ENCODE measurements at regions not wholly inside any gene's neighbourhood (a gene's known extent, or its start where the extent isn't known, plus 50 kb on each side); places are given as distances from the start of the nearest gene placed in this dataset.

GRCh38 chr6:66054967-66055366 is 347.9 kb upstream of the EYS start:
- Histone ChIP-seq H3K27me3 (ENCODE audit: control insufficient read depth in 1 of 2, insufficient read depth in 2 of 2, low read length in 2 of 2) (no peaks in the 10 kb centered on the region), H3K36me3 (ENCODE audit: control insufficient read depth in 2 of 2, insufficient read depth in 2 of 2, low read length in 1 of 2) (no peaks in the 10 kb centered on the region), H3K4me3 (ENCODE audit: low read depth in 1 of 2, low read length in 2 of 2) (no peak overlapping the region), H3K4me1 (ENCODE audit: control insufficient read depth in 2 of 2, insufficient read depth in 2 of 2, low read length in 1 of 2) (no peaks in the 10 kb centered on the region), H3K9me3 (ENCODE audit: control insufficient read depth in 2 of 2, insufficient read depth in 1 of 2, low read depth in 1 of 2, low read length in 1 of 2) (no peaks in the 10 kb centered on the region), H3K27ac (ENCODE audit: low read depth in 2 of 2, low read length in 1 of 2) (no peak overlapping the region)
- WGBS, 2 donors = 74 to 75% methylated on average over 2 of the region's 2 CpGs

GRCh38 chr6:66051812-66052211 is 344.8 kb upstream of the EYS start:
- Histone ChIP-seq H3K27me3 (ENCODE audit: control insufficient read depth in 1 of 2, insufficient read depth in 2 of 2, low read length in 2 of 2) (no peaks in the 10 kb centered on the region), H3K27ac (ENCODE audit: low read depth in 2 of 2, low read length in 1 of 2) (no peak overlapping the region), H3K4me3 (ENCODE audit: low read depth in 1 of 2, low read length in 2 of 2) (no peak overlapping the region), H3K36me3 (ENCODE audit: control insufficient read depth in 2 of 2, insufficient read depth in 2 of 2, low read length in 1 of 2) (no peaks in the 10 kb centered on the region), H3K9me3 (ENCODE audit: control insufficient read depth in 2 of 2, insufficient read depth in 1 of 2, low read depth in 1 of 2, low read length in 1 of 2) (no peaks in the 10 kb centered on the region), H3K4me1 (ENCODE audit: control insufficient read depth in 2 of 2, insufficient read depth in 2 of 2, low read length in 1 of 2) (no peaks in the 10 kb centered on the region)
- 72 to 79% methylated on average over 5 of the region's 5 CpGs for whole genome bisulfite sequencing, 2 donors

- WGBS, 2 donors = 79% methylated on average over 3 of the region's 3 CpGs
- H3K36me3 ChIP-seq (ENCODE audit: control insufficient read depth in 2 of 2, insufficient read depth in 2 of 2, low read length in 1 of 2) = no peaks in the 10 kb centered on the region
Measured at GRCh38 chr6:66048684-66049474, 341.9 kb upstream of the EYS start.

DNA sequence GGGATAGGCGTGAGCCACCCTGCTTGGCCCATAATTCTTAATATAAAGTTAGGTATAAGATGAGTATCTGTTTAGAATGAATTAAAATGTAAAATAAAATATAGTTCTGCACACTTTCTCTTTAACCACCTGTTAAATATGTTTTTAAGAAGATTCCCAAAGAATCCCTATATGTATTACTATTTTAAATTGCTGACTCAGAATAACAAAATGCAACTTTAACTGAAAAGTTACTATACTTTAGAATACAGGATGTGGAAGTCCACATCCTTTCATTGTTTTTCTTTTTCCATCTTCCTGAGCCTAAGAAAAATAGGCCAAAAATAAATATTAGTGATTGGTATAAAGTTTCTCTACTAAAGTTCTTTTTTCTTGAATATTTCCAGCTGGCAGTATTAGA is 325.6 kb upstream of the EYS start:
- no peaks in the 10 kb centered on the region for H3K4me1 ChIP-seq (ENCODE audit: control insufficient read depth in 2 of 2, insufficient read depth in 2 of 2, low read length in 1 of 2)
- no peaks in the 10 kb centered on the region for H3K36me3 ChIP-seq (ENCODE audit: control insufficient read depth in 2 of 2, insufficient read depth in 2 of 2, low read length in 1 of 2)
- 68 to 72% methylated on average over 1 of the region's 1 CpG for WGBS, 2 donors
- H3K27ac ChIP-seq (ENCODE audit: low read depth in 2 of 2, low read length in 1 of 2) = no peak overlapping the region
- H3K9me3 ChIP-seq (ENCODE audit: control insufficient read depth in 2 of 2, insufficient read depth in 1 of 2, low read depth in 1 of 2, low read length in 1 of 2) = no peaks in the 10 kb centered on the region
- no peak overlapping the region for H3K4me3 ChIP-seq (ENCODE audit: low read depth in 1 of 2, low read length in 2 of 2)
- no peaks in the 10 kb centered on the region for H3K27me3 ChIP-seq (ENCODE audit: control insufficient read depth in 1 of 2, insufficient read depth in 2 of 2, low read length in 2 of 2)

More at GRCh38 chr6:66048684-66049474, 341.9 kb upstream of the EYS start:
- Histone ChIP-seq H3K4me1 (ENCODE audit: control insufficient read depth in 2 of 2, insufficient read depth in 2 of 2, low read length in 1 of 2) (no peaks in the 10 kb centered on the region), H3K9me3 (ENCODE audit: control insufficient read depth in 2 of 2, insufficient read depth in 1 of 2, low read depth in 1 of 2, low read length in 1 of 2) (peaks cover 0 to 6% of the 10 kb centered on the region in 2 donors), H3K4me3 (ENCODE audit: low read depth in 1 of 2, low read length in 2 of 2) (no peak overlapping the region), H3K27ac (ENCODE audit: low read depth in 2 of 2, low read length in 1 of 2) (no peak overlapping the region), H3K27me3 (ENCODE audit: control insufficient read depth in 1 of 2, insufficient read depth in 2 of 2, low read length in 2 of 2) (no peaks in the 10 kb centered on the region)

DNA sequence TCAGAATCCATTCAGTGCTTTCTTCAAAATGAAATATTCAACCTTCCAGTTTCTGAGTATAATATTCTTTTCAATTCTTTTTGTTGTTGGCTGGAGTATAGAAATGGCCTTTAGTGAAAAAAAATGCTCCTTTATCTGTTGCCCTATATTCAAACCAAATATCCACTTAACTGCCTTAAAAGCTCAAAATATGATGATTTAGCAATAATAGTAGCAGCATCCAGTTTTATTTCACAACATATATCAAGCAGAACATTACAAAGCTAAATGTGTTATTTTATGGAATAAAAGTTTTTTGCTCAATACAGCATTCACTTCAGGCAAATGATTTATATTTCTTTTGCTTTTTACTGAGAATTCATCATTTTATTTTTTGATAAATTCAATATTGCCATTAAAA is 322.4 kb upstream of the EYS start:
- H3K4me3 ChIP-seq (ENCODE audit: low read depth in 1 of 2, low read length in 2 of 2) = no peak overlapping the region
- no peaks in the 10 kb centered on the region for H3K36me3 ChIP-seq (ENCODE audit: control insufficient read depth in 2 of 2, insufficient read depth in 2 of 2, low read length in 1 of 2)
- no peaks in the 10 kb centered on the region for H3K4me1 ChIP-seq (ENCODE audit: control insufficient read depth in 2 of 2, insufficient read depth in 2 of 2, low read length in 1 of 2)
- H3K9me3 ChIP-seq (ENCODE audit: control insufficient read depth in 2 of 2, insufficient read depth in 1 of 2, low read depth in 1 of 2, low read length in 1 of 2) = no peaks in the 10 kb centered on the region
- no peaks in the 10 kb centered on the region for H3K27me3 ChIP-seq (ENCODE audit: control insufficient read depth in 1 of 2, insufficient read depth in 2 of 2, low read length in 2 of 2)
- H3K27ac ChIP-seq (ENCODE audit: low read depth in 2 of 2, low read length in 1 of 2) = no peak overlapping the region

DNA sequence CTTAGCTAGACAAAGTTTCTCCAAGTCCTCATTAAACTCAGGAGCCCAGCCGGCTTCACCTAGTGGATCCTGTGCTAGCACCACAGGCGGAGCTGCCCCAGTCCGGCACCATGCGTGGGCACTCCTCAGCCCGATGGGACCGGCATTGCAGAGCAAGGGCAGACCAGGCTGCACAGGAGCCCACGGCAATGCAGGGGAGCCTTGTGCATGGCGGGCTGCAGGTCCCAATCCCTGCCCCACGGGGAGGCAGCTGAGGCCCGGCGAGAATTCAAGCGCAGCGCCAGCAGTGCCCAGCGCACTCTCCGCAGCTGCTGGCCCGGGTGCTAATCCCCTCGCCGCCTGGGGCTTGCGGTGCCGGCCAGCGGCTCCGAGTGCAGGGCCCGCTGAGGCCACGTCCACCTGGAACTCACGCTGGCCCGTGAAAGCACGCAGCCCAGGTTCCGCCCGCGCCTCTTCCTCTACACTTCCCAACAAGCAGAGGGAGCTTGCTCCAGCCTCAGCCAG is 292.3 kb upstream of the EYS start:
- Histone ChIP-seq H3K4me3 (ENCODE audit: low read depth in 1 of 2, low read length in 2 of 2) (no peak overlapping the region), H3K27me3 (ENCODE audit: control insufficient read depth in 1 of 2, insufficient read depth in 2 of 2, low read length in 2 of 2) (no peaks in the 10 kb centered on the region), H3K4me1 (ENCODE audit: control insufficient read depth in 2 of 2, insufficient read depth in 2 of 2, low read length in 1 of 2) (no peaks in the 10 kb centered on the region), H3K36me3 (ENCODE audit: control insufficient read depth in 2 of 2, insufficient read depth in 2 of 2, low read length in 1 of 2) (no peaks in the 10 kb centered on the region), H3K27ac (ENCODE audit: low read depth in 2 of 2, low read length in 1 of 2) (no peak overlapping the region), H3K9me3 (ENCODE audit: control insufficient read depth in 2 of 2, insufficient read depth in 1 of 2, low read depth in 1 of 2, low read length in 1 of 2) (peaks cover 0 to 3% of the 10 kb centered on the region in 2 donors)
- whole genome bisulfite sequencing, 2 donors = 92 to 97% methylated on average over 22 to 30 of the region's 30 CpGs

- H3K9me3 ChIP-seq (ENCODE audit: control insufficient read depth in 2 of 2, insufficient read depth in 1 of 2, low read depth in 1 of 2, low read length in 1 of 2) = peaks cover 0 to 3% of the 10 kb centered on the region in 2 donors
- H3K27me3 ChIP-seq (ENCODE audit: control insufficient read depth in 1 of 2, insufficient read depth in 2 of 2, low read length in 2 of 2) = no peaks in the 10 kb centered on the region
- WGBS, 2 donors = 93 to 95% methylated on average over 19 of the region's 19 CpGs
- no peaks in the 10 kb centered on the region for H3K4me1 ChIP-seq (ENCODE audit: control insufficient read depth in 2 of 2, insufficient read depth in 2 of 2, low read length in 1 of 2)
- no peak overlapping the region for H3K4me3 ChIP-seq (ENCODE audit: low read depth in 1 of 2, low read length in 2 of 2)
- H3K27ac ChIP-seq (ENCODE audit: low read depth in 2 of 2, low read length in 1 of 2) = no peak overlapping the region
- H3K36me3 ChIP-seq (ENCODE audit: control insufficient read depth in 2 of 2, insufficient read depth in 2 of 2, low read length in 1 of 2) = no peaks in the 10 kb centered on the region
Measured at GRCh38 chr6:65998544-65998943, 291.5 kb upstream of the EYS start.

DNA sequence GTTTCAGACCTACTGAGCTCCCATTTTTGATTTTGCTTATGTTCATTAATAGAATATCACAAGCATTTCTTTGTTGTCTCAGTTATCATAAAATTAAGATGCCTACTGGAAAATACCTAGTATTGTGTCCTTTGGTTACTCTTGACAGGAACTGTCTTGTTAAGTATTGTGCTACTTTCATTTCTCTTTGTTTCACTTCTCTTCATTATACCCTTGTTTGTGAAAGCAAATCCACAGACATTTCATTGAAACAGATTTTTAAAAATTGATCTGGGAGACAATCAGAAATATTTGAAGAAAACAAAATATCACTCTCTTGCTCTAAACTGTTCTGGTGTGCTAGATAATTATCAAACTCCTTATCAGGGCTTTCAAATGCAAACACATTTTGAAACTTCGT is 290.5 kb upstream of the EYS start:
- H3K4me3 ChIP-seq (ENCODE audit: low read depth in 1 of 2, low read length in 2 of 2) = no peak overlapping the region
- H3K27me3 ChIP-seq (ENCODE audit: control insufficient read depth in 1 of 2, insufficient read depth in 2 of 2, low read length in 2 of 2) = no peaks in the 10 kb centered on the region
- WGBS, 2 donors = 31 to 39% methylated on average over 1 of the region's 1 CpG
- H3K4me1 ChIP-seq (ENCODE audit: control insufficient read depth in 2 of 2, insufficient read depth in 2 of 2, low read length in 1 of 2) = no peaks in the 10 kb centered on the region
- no peak overlapping the region for H3K27ac ChIP-seq (ENCODE audit: low read depth in 2 of 2, low read length in 1 of 2)
- H3K9me3 ChIP-seq (ENCODE audit: control insufficient read depth in 2 of 2, insufficient read depth in 1 of 2, low read depth in 1 of 2, low read length in 1 of 2) = peaks cover 0 to 3% of the 10 kb centered on the region in 2 donors
- H3K36me3 ChIP-seq (ENCODE audit: control insufficient read depth in 2 of 2, insufficient read depth in 2 of 2, low read length in 1 of 2) = no peaks in the 10 kb centered on the region

GRCh38 chr6:65996096-65996495 is 289.1 kb upstream of the EYS start:
- H3K9me3 ChIP-seq (ENCODE audit: control insufficient read depth in 2 of 2, insufficient read depth in 1 of 2, low read depth in 1 of 2, low read length in 1 of 2) = peaks cover 0 to 3% of the 10 kb centered on the region in 2 donors
- H3K36me3 ChIP-seq (ENCODE audit: control insufficient read depth in 2 of 2, insufficient read depth in 2 of 2, low read length in 1 of 2) = no peaks in the 10 kb centered on the region
- H3K4me3 ChIP-seq (ENCODE audit: low read depth in 1 of 2, low read length in 2 of 2) = no peak overlapping the region
- no peaks in the 10 kb centered on the region for H3K4me1 ChIP-seq (ENCODE audit: control insufficient read depth in 2 of 2, insufficient read depth in 2 of 2, low read length in 1 of 2)
- WGBS, 2 donors = 78 to 81% methylated on average over 1 of the region's 1 CpG
- H3K27ac ChIP-seq (ENCODE audit: low read depth in 2 of 2, low read length in 1 of 2) = no peak overlapping the region
- H3K27me3 ChIP-seq (ENCODE audit: control insufficient read depth in 1 of 2, insufficient read depth in 2 of 2, low read length in 2 of 2) = no peaks in the 10 kb centered on the region

- no peaks in the 10 kb centered on the region for H3K36me3 ChIP-seq (ENCODE audit: control insufficient read depth in 2 of 2, insufficient read depth in 2 of 2, low read length in 1 of 2)
- H3K27me3 ChIP-seq (ENCODE audit: control insufficient read depth in 1 of 2, insufficient read depth in 2 of 2, low read length in 2 of 2) = no peaks in the 10 kb centered on the region
- H3K9me3 ChIP-seq (ENCODE audit: control insufficient read depth in 2 of 2, insufficient read depth in 1 of 2, low read depth in 1 of 2, low read length in 1 of 2) = peaks cover 0 to 5% of the 10 kb centered on the region in 2 donors
- H3K27ac ChIP-seq (ENCODE audit: low read depth in 2 of 2, low read length in 1 of 2) = no peak overlapping the region
- H3K4me1 ChIP-seq (ENCODE audit: control insufficient read depth in 2 of 2, insufficient read depth in 2 of 2, low read length in 1 of 2) = no peaks in the 10 kb centered on the region
- WGBS, 2 donors = 89 to 91% methylated on average over 5 of the region's 5 CpGs
- no peak overlapping the region for H3K4me3 ChIP-seq (ENCODE audit: low read depth in 1 of 2, low read length in 2 of 2)
Measured at GRCh38 chr6:65989676-65990075, 282.6 kb upstream of the EYS start.

Data from esophagus (tissue), 2 donors.